GM19035 (cell line): ENCODE measurements at regions not wholly inside any gene's neighbourhood (a gene's known extent, or its start where the extent isn't known, plus 50 kb on each side); places are given as distances from the start of the nearest gene placed in this dataset.

ENCODE experiments used
- ATAC-seq: cut with Tn5 transposase; IDR thresholded peaks from one replicate; pipeline ENCODE4 v1.9.1; 2021; ENCODE audit not compliant: unreplicated experiment

DNA sequence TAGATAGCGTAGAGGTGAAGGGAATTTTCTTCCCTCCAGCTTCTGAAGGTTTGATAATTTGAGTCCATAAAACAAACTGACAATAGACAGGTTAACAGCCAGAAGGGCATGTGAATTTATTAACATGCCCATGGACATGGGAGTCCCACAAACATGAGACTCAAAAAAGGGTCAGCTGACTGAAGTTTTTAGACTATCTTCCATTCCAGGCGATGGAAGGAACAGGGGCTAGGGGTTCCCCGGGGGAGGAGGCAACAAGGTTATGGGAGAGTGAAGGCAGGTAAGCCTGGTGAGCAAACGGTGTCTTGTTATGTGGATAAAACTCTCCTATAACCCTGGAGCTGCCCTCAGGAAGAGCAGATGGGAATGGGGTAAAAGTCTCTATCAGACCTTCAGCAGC, 81.5 kb upstream of the SORBS2 start:
- ATAC-seq: no peak

- no peak for ATAC-seq
Observed at GRCh38 chr4:185894481-185894880, 82.5 kb upstream of the SORBS2 start.

- ATAC-seq: no peak
Observed at GRCh38 chr4:185895351-185895750, 83.4 kb upstream of the SORBS2 start.

DNA sequence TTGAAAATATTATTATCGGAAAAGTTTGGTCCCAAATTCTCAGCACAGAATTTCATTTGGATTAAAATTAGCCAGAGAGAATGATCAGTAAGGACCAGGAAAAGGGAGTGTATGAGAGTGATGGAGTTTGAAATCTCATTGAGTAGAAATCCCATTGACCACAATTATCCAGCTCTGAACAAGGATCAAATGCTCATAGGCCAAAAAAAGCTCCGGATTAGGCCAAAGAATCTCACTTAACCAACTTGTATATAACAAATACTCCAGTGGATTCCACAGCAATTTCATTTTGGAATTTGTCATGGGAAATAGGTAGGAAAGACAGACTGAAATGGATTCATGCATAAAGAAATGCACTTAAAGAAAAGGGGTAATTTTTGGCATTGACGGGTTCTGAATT, 83.9 kb upstream of the SORBS2 start:
- no peak for ATAC-seq

DNA sequence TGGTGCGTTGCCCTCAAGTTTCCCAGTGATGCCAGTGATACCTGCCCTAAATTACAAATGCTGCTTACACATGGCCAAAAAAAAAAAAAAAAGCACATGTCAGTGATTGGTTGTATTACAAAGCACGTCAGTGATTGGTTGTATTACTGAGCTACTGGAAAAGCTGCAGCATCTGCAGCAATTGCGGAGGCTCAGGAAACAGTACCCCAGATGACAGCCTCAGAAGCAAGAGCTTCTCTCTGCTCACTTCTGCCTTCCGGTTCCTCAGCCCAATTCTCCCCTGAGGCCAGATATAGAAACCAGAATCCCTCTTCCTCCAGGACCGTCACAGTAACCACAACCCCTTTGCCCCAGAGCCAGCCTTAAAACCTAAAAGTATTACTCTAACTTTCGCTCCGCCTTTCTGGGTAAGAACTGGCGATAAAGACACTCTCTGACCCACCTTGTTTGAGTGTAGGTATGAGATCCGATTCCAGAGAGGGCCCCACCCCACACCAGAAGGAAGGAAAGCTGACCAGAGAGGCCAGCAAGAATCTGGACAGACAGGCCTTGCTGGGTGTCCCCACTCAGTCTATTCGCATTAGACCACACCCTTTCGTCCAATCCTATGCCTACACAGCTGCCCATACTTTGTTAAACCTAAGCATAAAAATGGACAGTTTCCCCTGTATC, 85.0 kb upstream of the SORBS2 start:
- no peak for ATAC-seq

DNA sequence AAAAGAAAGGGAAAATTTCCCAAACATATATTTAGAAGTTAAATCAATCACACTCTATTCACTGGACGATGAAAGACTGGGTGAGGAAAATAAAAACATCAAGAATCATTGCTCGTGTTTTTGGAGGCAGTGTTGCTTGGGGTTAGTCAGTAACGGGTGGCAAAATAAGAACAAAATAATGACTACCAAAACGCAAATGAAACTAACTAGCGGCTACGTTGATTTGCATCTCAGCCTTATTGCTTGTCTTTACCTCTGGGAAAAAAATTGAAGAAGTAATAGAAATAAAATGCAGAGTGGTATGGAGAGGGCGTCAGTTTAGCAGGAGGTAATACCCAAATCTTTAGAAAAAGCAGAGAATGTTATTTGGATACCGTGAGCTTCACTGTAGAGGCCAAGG, 86.4 kb upstream of the SORBS2 start:
- no peak for ATAC-seq

DNA sequence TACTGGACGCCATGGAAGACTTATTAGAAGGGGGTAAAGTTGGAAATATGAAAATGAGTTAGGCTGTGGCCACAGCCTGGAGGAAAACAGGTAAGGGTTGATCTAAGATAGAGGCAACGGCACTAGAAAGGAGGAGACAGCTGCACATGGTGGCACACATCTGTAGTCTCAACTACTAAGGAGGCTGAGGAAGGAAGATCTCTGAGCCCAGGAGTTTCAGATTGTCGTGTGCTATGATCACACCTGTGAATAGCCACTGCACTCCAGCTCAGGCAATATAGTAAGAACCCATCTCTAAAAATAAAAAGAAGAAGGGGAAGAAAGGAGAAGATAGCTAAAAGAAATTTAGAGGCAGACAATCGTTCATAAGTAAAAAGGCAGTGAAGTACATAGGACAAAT, 87.8 kb upstream of the SORBS2 start:
- no peak for ATAC-seq

- no peak for ATAC-seq
Observed at GRCh38 chr4:185902654-185903053, 90.7 kb upstream of the SORBS2 start.

GRCh38 chr4:185903205-185903604, 91.2 kb upstream of the SORBS2 start:
- ATAC-seq: no peak

DNA sequence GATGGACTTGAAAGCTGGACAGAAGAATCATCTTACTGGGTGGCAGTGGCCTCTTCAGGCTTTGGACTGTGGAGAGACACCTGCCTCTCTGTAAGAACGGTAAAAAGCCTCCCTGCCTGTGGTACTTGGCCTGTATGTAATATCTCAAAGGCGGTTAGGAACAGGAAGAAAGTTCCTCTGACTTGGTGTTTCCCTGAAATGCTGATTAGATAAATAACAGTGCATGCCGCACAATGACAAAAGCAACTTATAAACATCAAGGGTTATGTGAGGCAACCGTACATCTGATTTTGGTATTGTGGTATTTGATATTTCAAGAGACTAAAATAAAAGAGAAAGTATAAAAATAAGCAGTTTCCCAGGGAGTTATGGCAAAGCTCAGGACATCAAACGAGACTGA, 92.4 kb upstream of the SORBS2 start:
- no peak for ATAC-seq

- ATAC-seq: no peak
Observed at GRCh38 chr4:185909972-185910371, 98.0 kb upstream of the SORBS2 start.

GRCh38 chr4:185911556-185912064, 99.6 kb upstream of the SORBS2 start:
- no peak for ATAC-seq

DNA sequence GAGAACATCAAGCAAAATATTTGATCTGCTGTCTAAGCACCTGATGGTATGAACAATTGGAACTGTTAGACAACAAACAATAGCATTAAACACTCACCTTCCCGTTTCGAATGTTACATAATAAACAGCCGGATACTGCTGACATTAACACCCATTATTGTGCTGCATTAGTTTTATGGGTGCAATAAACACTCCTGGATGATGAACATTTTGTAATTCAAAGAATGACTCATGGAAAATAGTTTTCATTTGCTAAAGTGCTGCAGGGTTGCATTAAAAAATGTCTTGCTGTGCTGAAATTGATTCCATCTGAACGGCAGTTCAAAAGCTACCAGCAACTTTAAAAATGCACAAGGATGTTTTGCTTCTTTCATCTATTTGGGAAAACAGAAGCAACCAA, 100.8 kb upstream of the SORBS2 start:
- ATAC-seq: no peak

DNA sequence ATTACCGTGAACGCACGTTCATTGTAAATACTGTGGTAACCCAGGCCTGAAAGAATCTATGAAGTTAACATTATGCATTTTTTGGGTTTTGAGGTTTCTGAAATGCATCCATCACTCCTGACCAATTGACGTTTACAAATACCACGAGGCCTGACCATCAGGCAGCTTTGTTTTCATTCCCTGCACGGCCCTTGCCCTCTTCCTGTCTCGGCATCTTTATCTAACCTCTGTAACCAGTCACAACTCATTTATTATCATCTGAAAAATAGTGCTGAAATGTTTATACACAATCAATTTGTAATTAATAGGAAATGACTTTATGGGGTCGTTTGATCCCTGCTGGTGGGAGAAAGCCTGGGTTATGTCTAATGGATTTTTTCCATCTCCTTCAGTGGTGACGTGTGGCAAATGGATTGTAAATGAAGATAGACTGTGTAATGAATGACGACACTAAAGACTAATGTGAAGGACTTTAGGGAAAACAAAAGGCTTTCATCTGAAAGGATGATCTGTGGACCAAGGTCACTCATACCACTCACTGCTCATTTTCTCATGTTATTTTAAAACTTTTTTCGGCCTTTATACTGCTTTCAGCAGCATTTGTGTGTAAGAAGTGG, 102.7 kb upstream of the SORBS2 start:
- no peak for ATAC-seq

- no peak for ATAC-seq
Observed at GRCh38 chr4:185915271-185915670, 103.3 kb upstream of the SORBS2 start.

- no peak for ATAC-seq
Observed at GRCh38 chr4:185915817-185916216, 103.8 kb upstream of the SORBS2 start.

GRCh38 chr4:185916231-185916630, 104.2 kb upstream of the SORBS2 start:
- ATAC-seq: no peak

DNA sequence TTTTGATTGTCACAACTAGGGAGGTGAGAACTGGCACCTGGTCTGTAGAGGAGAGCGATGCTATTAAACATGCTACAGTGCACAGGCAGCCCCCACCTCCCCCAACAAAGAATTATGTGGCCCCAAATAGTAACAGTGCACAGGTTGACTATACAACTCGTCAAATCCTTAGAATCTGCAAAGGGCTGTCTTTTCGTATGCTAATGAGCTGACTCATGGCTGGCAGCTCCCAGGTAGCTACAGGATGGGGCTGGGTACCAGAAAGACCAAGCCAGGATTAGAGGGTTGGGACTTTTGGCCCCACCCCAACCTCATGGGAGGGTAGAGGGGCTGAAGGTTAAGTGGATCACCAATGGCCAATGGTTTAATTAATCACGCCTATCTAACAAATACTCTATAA, 104.7 kb upstream of the SORBS2 start:
- no peak for ATAC-seq

DNA sequence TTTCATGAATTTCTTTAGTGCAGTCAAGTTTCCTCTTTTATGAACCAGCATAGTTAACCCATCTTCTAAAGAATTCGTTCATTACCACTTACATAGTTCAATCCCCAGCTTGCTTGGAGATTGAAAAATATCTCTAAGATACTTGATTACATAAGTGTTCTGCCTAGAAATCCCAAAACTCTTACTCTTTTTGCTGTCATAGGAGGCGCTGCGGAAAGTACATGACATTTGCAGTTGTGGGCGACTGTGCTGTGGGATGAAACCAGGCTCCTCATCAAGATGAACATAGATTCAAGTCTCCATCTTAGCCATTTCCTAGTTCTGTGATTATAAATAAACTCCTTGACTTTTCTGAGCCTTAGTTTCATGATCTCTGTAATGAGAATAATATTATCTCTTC, 107.1 kb upstream of the SORBS2 start:
- ATAC-seq: no peak

- no peak for ATAC-seq
Observed at GRCh38 chr4:185920171-185920570, 108.2 kb upstream of the SORBS2 start.

- ATAC-seq: no peak
Observed at GRCh38 chr4:185920691-185921260, 108.8 kb upstream of the SORBS2 start.
